Astrocyte (in vitro differentiated cells and primary cell): ENCODE measurements at regions not wholly inside any gene's neighbourhood (a gene's known extent, or its start where the extent isn't known, plus 50 kb on each side); places are given as distances from the start of the nearest gene placed in this dataset.

Experiments used
- DNase-seq: peaks from one replicate; pipeline ENCODE4 v3.0.0-alpha.2; 2010; ENCODE audit warnings: low read depth
- FAIRE-seq: peaks from 2 replicates; lab custom pipeline; 2011; peaks lifted over from hg19 to GRCh38; lab: Jason Lieb, UNC
- H2AFZ ChIP-seq: 2 replicates; pipeline ENCODE4 v1.6.0; 2012; ENCODE audit warnings: low read depth, low read length, inconsistent platforms
- H3K27ac ChIP-seq: 2 replicates; pipeline ENCODE4 v1.5.1; 2011; ENCODE audit warnings: low read depth, low read length, inconsistent platforms
- H3K27me3 ChIP-seq: 2 replicates; pipeline ENCODE4 v1.6.0; 2011; ENCODE audit warnings: low read length, inconsistent platforms; ENCODE audit not compliant: insufficient read depth
- H3K36me3 ChIP-seq: 2 replicates; pipeline ENCODE4 v1.5.1; 2011; ENCODE audit warnings: low read length, inconsistent platforms; ENCODE audit not compliant: insufficient read depth
- H3K4me1 ChIP-seq: 2 replicates; pipeline ENCODE4 v1.5.1; 2011; ENCODE audit warnings: low read length, inconsistent platforms; ENCODE audit not compliant: insufficient read depth
- H3K4me2 ChIP-seq: 2 replicates; pipeline ENCODE4 v1.6.0; 2012; ENCODE audit warnings: low read length, inconsistent platforms
- H3K4me3 ChIP-seq: 2 replicates; pipeline ENCODE4 v1.5.1; 2011; ENCODE audit warnings: low read depth, mild to moderate bottlenecking, low read length, inconsistent platforms; ENCODE audit not compliant: insufficient read depth
- H3K79me2 ChIP-seq: 2 replicates; pipeline ENCODE4 v1.6.0; 2012; ENCODE audit warnings: mild to moderate bottlenecking, low read length, inconsistent platforms; ENCODE audit not compliant: insufficient read depth
- H3K9ac ChIP-seq: 2 replicates; pipeline ENCODE4 v1.6.0; 2012; ENCODE audit warnings: mild to moderate bottlenecking, low read length, inconsistent platforms
- H3K9me3 ChIP-seq: 2 replicates; pipeline ENCODE4 v1.5.1; 2012; ENCODE audit warnings: low read depth, mild to moderate bottlenecking, low read length, inconsistent platforms; ENCODE audit not compliant: insufficient read depth
- H4K20me1 ChIP-seq: 2 replicates; pipeline ENCODE4 v1.6.0; 2012; ENCODE audit warnings: low read length, inconsistent platforms; ENCODE audit not compliant: insufficient read depth
- H3K27ac Mint-ChIP-seq: one replicate; pipeline ENCODE4 v1.8.0; 2021; ENCODE audit warnings: mild to moderate bottlenecking, mixed read lengths; ENCODE audit not compliant: unreplicated experiment
- H3K27me3 Mint-ChIP-seq: one replicate; pipeline ENCODE4 v1.8.0; 2021; ENCODE audit warnings: low read depth, mixed read lengths; ENCODE audit not compliant: unreplicated experiment
- H3K36me3 Mint-ChIP-seq: one replicate; pipeline ENCODE4 v1.8.0; 2021; ENCODE audit warnings: low read depth, mixed read lengths; ENCODE audit not compliant: unreplicated experiment
- H3K4me1 Mint-ChIP-seq: one replicate; pipeline ENCODE4 v1.8.0; 2021; ENCODE audit warnings: low read depth, mixed read lengths; ENCODE audit not compliant: unreplicated experiment
- H3K4me3 Mint-ChIP-seq: one replicate; pipeline ENCODE4 v1.8.0; 2021; ENCODE audit warnings: mild to moderate bottlenecking, moderate library complexity, mixed read lengths; ENCODE audit not compliant: unreplicated experiment
- H3K9me3 Mint-ChIP-seq: one replicate; pipeline ENCODE4 v1.8.0; 2021; ENCODE audit warnings: mild to moderate bottlenecking, mixed read lengths; ENCODE audit not compliant: unreplicated experiment
- CTCF ChIP-seq: IDR thresholded peaks from 2 replicates; pipeline ENCODE4 v1.5.1; 2011; ENCODE audit warnings: low read depth, mild to moderate bottlenecking, inconsistent platforms, low read length, moderate library complexity; ENCODE audit not compliant: insufficient read depth
- EZH2 ChIP-seq: IDR thresholded peaks from 2 replicates; pipeline ENCODE4 v1.6.1; 2012; ENCODE audit warnings: mild to moderate bottlenecking, low read length, inconsistent platforms; ENCODE audit not compliant: insufficient read depth

DNA sequence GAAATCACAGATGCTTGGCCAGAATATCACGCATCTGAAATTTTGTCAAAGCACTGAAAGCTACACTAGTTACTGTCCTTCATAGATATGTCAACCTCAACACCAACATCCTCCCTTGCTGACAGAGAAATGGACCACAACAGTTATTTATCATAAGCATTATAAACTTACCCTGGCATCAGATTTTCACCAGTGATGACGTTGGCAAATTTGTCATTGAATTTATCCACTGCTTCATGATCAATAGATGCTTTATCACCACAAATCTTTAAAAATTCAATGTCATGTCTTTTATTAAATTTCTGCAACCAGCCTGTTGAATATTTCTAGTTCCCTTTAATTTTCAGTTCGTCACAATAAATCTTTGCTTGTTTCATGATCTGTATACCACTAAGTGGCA is 205.7 kb downstream of the GJA1 start:
- no peaks in the 10 kb centered on the region for H3K4me1 ChIP-seq
- no peak overlapping the region for H3K9ac ChIP-seq
- Mint-ChIP-seq H3K27ac (no peak overlapping the region), H3K36me3 (no peaks in the 10 kb centered on the region), H3K4me1 (peaks cover 13% of the 10 kb centered on the region), H3K9me3 (peaks cover 12% of the 10 kb centered on the region), H3K27me3 (no peaks in the 10 kb centered on the region), H3K4me3 (no peak overlapping the region)
- H3K4me2 ChIP-seq: no peak overlapping the region
- FAIRE-seq (peak; percentile 67), DNase-seq (no peak)
- no peaks in the 10 kb centered on the region for H3K36me3 ChIP-seq
- H3K9me3 ChIP-seq: no peaks in the 10 kb centered on the region
- H3K27me3 ChIP-seq: no peaks in the 10 kb centered on the region
- no peaks in the 10 kb centered on the region for H3K79me2 ChIP-seq
- TF ChIP-seq EZH2 (no peak), CTCF (no peak)
- H3K27ac ChIP-seq: no peak overlapping the region
- H3K4me3 ChIP-seq: no peak overlapping the region
- no peak overlapping the region for H2AFZ ChIP-seq
- no peaks in the 10 kb centered on the region for H4K20me1 ChIP-seq

GRCh38 chr6:121645100-121645745 is 209.8 kb downstream of the GJA1 start:
- H3K27me3 ChIP-seq: no peaks in the 10 kb centered on the region
- no peak overlapping the region for H3K4me3 ChIP-seq
- peak overlapping the region; percentile 21 for H3K27ac Mint-ChIP-seq
- peak overlapping the region; percentile 3 for H3K27ac ChIP-seq
- no peaks in the 10 kb centered on the region for H3K36me3 Mint-ChIP-seq
- H2AFZ ChIP-seq: no peak overlapping the region
- no peaks in the 10 kb centered on the region for H3K9me3 ChIP-seq
- H3K27me3 Mint-ChIP-seq: no peaks in the 10 kb centered on the region
- peak overlapping the region; percentile 46 for H3K4me2 ChIP-seq
- H3K4me1 Mint-ChIP-seq: peaks cover 22% of the 10 kb centered on the region
- H4K20me1 ChIP-seq: no peaks in the 10 kb centered on the region
- H3K36me3 ChIP-seq: no peaks in the 10 kb centered on the region
- H3K9ac ChIP-seq: no peak overlapping the region
- H3K4me1 ChIP-seq: peaks cover 11% of the 10 kb centered on the region
- no peaks in the 10 kb centered on the region for H3K9me3 Mint-ChIP-seq
- DNase-seq: peak; percentile 71
- FAIRE-seq: peak; percentile 54
- H3K79me2 ChIP-seq: no peaks in the 10 kb centered on the region
- TF ChIP-seq CTCF (no peak), EZH2 (no peak)
- no peak overlapping the region for H3K4me3 Mint-ChIP-seq

- peaks cover 38% of the 10 kb centered on the region for H3K4me1 Mint-ChIP-seq
- Histone ChIP-seq H3K4me3 (no peak overlapping the region), H3K4me2 (peak overlapping the region; percentile 35), H4K20me1 (no peaks in the 10 kb centered on the region), H3K9ac (no peak overlapping the region), H2AFZ (no peak overlapping the region), H3K27ac (peak overlapping the region; percentile 29), H3K36me3 (no peaks in the 10 kb centered on the region), H3K27me3 (no peaks in the 10 kb centered on the region), H3K9me3 (no peaks in the 10 kb centered on the region), H3K79me2 (no peaks in the 10 kb centered on the region), H3K4me1 (peaks cover 16% of the 10 kb centered on the region)
- H3K36me3 Mint-ChIP-seq: no peaks in the 10 kb centered on the region
- FAIRE-seq (peak; percentile 45), DNase-seq (peak; percentile 86)
- peak overlapping the region; percentile 8 for H3K27ac Mint-ChIP-seq
- no peak overlapping the region for H3K4me3 Mint-ChIP-seq
- H3K27me3 Mint-ChIP-seq: no peaks in the 10 kb centered on the region
- no peak for TF ChIP-seq EZH2
- TF ChIP-seq CTCF: no peak
- no peaks in the 10 kb centered on the region for H3K9me3 Mint-ChIP-seq
These were observed 212.5 kb downstream of the GJA1 start for GRCh38 chr6:121647905-121648304.
